ENCODE measurements at regions not wholly inside any gene's neighbourhood (a gene's known extent, or its start where the extent isn't known, plus 50 kb on each side); places are given as distances from the start of the nearest gene placed in this dataset.

DNA sequence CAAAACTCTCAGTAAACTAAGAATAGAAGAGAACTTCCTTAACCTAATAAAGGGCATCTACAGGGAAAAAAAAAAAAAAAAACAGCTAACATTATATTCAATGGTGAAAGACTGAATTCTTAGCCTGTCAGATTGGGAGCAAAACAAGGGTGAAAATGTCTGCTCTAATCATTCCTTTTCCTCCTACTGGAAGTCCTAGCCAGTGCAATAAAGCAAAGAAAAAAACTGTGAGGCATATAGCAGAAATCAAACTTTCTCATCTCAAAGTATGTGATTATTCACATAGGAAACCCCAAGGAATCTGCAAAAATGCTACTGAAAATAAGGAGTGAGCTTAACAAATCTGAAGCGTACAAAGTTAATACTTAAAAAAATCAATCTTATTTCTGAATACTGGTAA, 170.7 kb downstream of the NUAK1 start:
- intact Hi-C loops (cut with micrococcal nuclease) = no loop called here
- 0 out of 2 replicates have a peak, but pooled peaks cover 3% of the 10 kb centered on the region for H3K9me2 ChIP-seq (ENCODE audit: insufficient read depth)
- no peak overlapping the region for H3K9ac ChIP-seq (ENCODE audit: low read length)
- H3K79me2 ChIP-seq (ENCODE audit: insufficient read depth, low read length) = no peaks in the 10 kb centered on the region
- H4K20me1 ChIP-seq (ENCODE audit: insufficient read depth) = no peaks in the 10 kb centered on the region
- H3K36me3 ChIP-seq (ENCODE audit: control insufficient read depth in 1 of 2, insufficient read depth in 2 of 2, low read length in 2 of 2) = no peaks in the 10 kb centered on the region
- ChIA-PET CTCF (no interaction called here), RAD21 (ENCODE audit: low non-redundant PET in 1 of 2, low total read pairs in 2 of 2, uncharacterized antibody in 2 of 2, unreplicated experiment in 2 of 2) (no interaction called here), POLR2A (no interaction called here)
- H2AFZ ChIP-seq (ENCODE audit: low read depth, low read length, poor library complexity, severe bottlenecking) = no peak overlapping the region
- H3K4me3 ChIP-seq (replicated peaks in 1 of 2; ENCODE audit: low read depth in 1 of 2, low read length in 2 of 2) = no peak overlapping the region
- no peaks in the 10 kb centered on the region for H3K4me1 ChIP-seq (ENCODE audit: control insufficient read depth in 1 of 2, insufficient read depth in 2 of 2, low read length in 2 of 2)
- ATAC-seq = no peak
- no peak overlapping the region for H3K4me2 ChIP-seq (ENCODE audit: low read length)
- TF ChIP-seq EZH2 (IDR thresholded peaks at IDR 0.05) = no peak
- TF ChIP-seq, protein P1, sequence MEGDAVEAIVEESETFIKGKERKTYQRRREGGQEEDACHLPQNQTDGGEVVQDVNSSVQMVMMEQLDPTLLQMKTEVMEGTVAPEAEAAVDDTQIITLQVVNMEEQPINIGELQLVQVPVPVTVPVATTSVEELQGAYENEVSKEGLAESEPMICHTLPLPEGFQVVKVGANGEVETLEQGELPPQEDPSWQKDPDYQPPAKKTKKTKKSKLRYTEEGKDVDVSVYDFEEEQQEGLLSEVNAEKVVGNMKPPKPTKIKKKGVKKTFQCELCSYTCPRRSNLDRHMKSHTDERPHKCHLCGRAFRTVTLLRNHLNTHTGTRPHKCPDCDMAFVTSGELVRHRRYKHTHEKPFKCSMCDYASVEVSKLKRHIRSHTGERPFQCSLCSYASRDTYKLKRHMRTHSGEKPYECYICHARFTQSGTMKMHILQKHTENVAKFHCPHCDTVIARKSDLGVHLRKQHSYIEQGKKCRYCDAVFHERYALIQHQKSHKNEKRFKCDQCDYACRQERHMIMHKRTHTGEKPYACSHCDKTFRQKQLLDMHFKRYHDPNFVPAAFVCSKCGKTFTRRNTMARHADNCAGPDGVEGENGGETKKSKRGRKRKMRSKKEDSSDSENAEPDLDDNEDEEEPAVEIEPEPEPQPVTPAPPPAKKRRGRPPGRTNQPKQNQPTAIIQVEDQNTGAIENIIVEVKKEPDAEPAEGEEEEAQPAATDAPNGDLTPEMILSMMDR (IDR thresholded peaks at IDR 0.05 in 2 of 3, conservative IDR thresholded peaks at IDR 0.05 in 1 of 3; ENCODE audit: borderline replicate concordance in 1 of 3, insufficient read depth in 1 of 3, low read depth in 2 of 3, low read length in 2 of 3) = no peak
- TF ChIP-seq EGR1 (IDR thresholded peaks at IDR 0.05; ENCODE audit: low read depth) = no peak
- no peak for TF ChIP-seq ELF1 (IDR thresholded peaks at IDR 0.05; ENCODE audit: borderline replicate concordance, low read depth)
- TF ChIP-seq FOSL1 (IDR thresholded peaks at IDR 0.05; ENCODE audit: low read depth) = no peak
- no peak for TF ChIP-seq JUND (IDR thresholded peaks at IDR 0.05)
- TF ChIP-seq POLR2A (IDR thresholded peaks at IDR 0.05; ENCODE audit: borderline replicate concordance, extremely low read depth, insufficient read depth, insufficient read length) = no peak
- TF ChIP-seq POLR2AphosphoS5 (IDR thresholded peaks at IDR 0.05; ENCODE audit: low read depth, low read length) = no peak
- TF ChIP-seq SP1 (IDR thresholded peaks at IDR 0.05; ENCODE audit: low read depth) = no peak
- TF ChIP-seq SRF (IDR thresholded peaks at IDR 0.05; ENCODE audit: low read depth) = no peak
- TF ChIP-seq, protein P2, sequence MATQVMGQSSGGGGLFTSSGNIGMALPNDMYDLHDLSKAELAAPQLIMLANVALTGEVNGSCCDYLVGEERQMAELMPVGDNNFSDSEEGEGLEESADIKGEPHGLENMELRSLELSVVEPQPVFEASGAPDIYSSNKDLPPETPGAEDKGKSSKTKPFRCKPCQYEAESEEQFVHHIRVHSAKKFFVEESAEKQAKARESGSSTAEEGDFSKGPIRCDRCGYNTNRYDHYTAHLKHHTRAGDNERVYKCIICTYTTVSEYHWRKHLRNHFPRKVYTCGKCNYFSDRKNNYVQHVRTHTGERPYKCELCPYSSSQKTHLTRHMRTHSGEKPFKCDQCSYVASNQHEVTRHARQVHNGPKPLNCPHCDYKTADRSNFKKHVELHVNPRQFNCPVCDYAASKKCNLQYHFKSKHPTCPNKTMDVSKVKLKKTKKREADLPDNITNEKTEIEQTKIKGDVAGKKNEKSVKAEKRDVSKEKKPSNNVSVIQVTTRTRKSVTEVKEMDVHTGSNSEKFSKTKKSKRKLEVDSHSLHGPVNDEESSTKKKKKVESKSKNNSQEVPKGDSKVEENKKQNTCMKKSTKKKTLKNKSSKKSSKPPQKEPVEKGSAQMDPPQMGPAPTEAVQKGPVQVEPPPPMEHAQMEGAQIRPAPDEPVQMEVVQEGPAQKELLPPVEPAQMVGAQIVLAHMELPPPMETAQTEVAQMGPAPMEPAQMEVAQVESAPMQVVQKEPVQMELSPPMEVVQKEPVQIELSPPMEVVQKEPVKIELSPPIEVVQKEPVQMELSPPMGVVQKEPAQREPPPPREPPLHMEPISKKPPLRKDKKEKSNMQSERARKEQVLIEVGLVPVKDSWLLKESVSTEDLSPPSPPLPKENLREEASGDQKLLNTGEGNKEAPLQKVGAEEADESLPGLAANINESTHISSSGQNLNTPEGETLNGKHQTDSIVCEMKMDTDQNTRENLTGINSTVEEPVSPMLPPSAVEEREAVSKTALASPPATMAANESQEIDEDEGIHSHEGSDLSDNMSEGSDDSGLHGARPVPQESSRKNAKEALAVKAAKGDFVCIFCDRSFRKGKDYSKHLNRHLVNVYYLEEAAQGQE (IDR thresholded peaks at IDR 0.05; ENCODE audit: low read depth) = no peak
- TF ChIP-seq EZH2phosphoT487 (IDR thresholded peaks at IDR 0.05; ENCODE audit: borderline replicate concordance) = no peak
- no peak for TF ChIP-seq CBX3 (IDR thresholded peaks at IDR 0.05; ENCODE audit: low read depth)
- no peak for TF ChIP-seq ZBTB33 (IDR thresholded peaks at IDR 0.05; ENCODE audit: extremely low read depth, insufficient replicate concordance, low read length)
- no peak for TF ChIP-seq SIN3A (IDR thresholded peaks at IDR 0.05; ENCODE audit: low read depth)
- peaks cover 43% of the 10 kb centered on the region for H3K27me3 ChIP-seq (ENCODE audit: insufficient read depth, low read length)
- no peak overlapping the region for H3K27ac ChIP-seq (ENCODE audit: low read depth, low read length)
- DNase-seq (ENCODE audit: low read depth, low spot score) = no peak
- H3K9me3 ChIP-seq (ENCODE audit: control insufficient read depth in 1 of 2, insufficient read depth in 1 of 2, low read depth in 1 of 2, low read length in 2 of 2) = no peaks in the 10 kb centered on the region
- no TSS peak for BruUV-seq (replicated peaks)
